Lower leg skin (tissue), 3 donors: ENCODE measurements at regions not wholly inside any gene's neighbourhood (a gene's known extent, or its start where the extent isn't known, plus 50 kb on each side); places are given as distances from the start of the nearest gene placed in this dataset.

ENCODE experiments used
- POLR2A ChIP-seq, 2 donors: fragments of 450-650 bp; IDR thresholded peaks; one replicate each; pipeline ENCODE4 v1.6.1; 2016 to 2017; ENCODE audit warnings: antibody characterized with exemption in 2 of 2, mild to moderate bottlenecking in 1 of 2, moderate library complexity in 1 of 2
- TF ChIP-seq, protein P1 (sequence below), 3 donors: fragments of 450-650 bp; IDR thresholded peaks; one replicate each; pipeline ENCODE4 v1.5.1; 2016; ENCODE audit warnings: antibody characterized with exemption in 3 of 3, mild to moderate bottlenecking in 3 of 3, moderate library complexity in 2 of 3

DNA sequence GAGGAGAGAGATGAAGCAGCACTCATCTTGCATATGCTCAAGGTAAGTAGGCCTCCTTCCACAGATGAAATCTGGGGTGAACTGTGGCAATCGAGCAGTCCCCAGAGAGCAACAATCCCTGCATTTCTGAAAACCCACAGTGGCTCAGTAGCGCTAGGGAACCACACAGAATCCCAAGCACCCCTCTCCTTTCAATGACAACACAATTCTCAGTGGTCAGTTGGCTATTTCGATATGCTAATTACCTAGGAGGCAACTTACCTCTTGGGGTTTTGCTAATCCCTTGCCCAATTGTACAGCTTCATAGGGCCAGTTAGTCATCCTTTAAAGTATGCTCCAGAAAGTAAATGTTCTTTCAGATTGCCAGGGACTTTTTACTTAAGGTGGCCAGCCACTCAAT, 1035.7 kb downstream of the BCL11B start:
- TF ChIP-seq, protein P1, sequence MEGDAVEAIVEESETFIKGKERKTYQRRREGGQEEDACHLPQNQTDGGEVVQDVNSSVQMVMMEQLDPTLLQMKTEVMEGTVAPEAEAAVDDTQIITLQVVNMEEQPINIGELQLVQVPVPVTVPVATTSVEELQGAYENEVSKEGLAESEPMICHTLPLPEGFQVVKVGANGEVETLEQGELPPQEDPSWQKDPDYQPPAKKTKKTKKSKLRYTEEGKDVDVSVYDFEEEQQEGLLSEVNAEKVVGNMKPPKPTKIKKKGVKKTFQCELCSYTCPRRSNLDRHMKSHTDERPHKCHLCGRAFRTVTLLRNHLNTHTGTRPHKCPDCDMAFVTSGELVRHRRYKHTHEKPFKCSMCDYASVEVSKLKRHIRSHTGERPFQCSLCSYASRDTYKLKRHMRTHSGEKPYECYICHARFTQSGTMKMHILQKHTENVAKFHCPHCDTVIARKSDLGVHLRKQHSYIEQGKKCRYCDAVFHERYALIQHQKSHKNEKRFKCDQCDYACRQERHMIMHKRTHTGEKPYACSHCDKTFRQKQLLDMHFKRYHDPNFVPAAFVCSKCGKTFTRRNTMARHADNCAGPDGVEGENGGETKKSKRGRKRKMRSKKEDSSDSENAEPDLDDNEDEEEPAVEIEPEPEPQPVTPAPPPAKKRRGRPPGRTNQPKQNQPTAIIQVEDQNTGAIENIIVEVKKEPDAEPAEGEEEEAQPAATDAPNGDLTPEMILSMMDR (IDR thresholded peaks at IDR 0.05) = no peak
- TF ChIP-seq POLR2A (IDR thresholded peaks at IDR 0.05) = no peak
